SH-SY5Y (cell line): ENCODE measurements at regions not wholly inside any gene's neighbourhood (a gene's known extent, or its start where the extent isn't known, plus 50 kb on each side); places are given as distances from the start of the nearest gene placed in this dataset.

Experiments
- GATA2 ChIP-seq: IDR thresholded peaks from 2 replicates; pipeline ENCODE4 v1.6.1; 2011; ENCODE audit warnings: mild to moderate bottlenecking, low read depth, low read length
- GATA3 ChIP-seq: IDR thresholded peaks from 2 replicates; pipeline ENCODE4 v1.6.1; 2011; ENCODE audit warnings: low read depth, mild to moderate bottlenecking, low read length, moderate library complexity

DNA sequence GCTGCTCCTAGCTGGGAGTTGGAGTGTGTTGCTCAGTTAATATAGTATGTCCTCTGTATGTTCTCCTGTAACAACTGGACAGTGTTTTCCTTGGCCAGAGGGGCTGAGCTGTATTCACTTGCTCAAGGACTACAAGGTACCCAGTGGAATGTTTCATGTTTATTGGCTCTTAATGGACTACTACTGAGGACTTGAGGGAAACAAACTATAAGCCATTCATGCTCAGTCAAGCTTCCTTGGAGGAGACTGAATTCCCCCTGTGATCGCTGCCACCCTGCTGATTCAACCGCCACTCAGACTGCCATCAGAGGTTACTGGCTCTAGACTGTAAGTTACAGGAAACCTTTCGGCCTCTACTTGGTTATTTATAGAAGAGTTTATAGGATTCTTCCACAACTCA, 166.6 kb downstream of the ZC3H11B start:
- TF ChIP-seq GATA2 (no peak), GATA3 (no peak)
